A673 (cell line): ENCODE measurements at regions not wholly inside any gene's neighbourhood (a gene's known extent, or its start where the extent isn't known, plus 50 kb on each side); places are given as distances from the start of the nearest gene placed in this dataset.

ENCODE experiments used
- BruUV-seq: library from RNA; stranded (reverse); fragments of 400-500 nt; replicated peaks from 2 replicates; lab custom pipeline; 2021; lab: Mats Ljungman, UMichigan
- CTCF ChIA-PET: fragments of 300-600 bp; sonication (Branson Sonifier 250); formaldehyde crosslinking; loops from one replicate; lab custom pipeline; 2022; ENCODE audit warnings: antibody characterized with exemption; lab: Charles Lee
- POLR2A ChIA-PET: fragments of 300-600 bp; sonication (Branson Sonifier 250); formaldehyde crosslinking; loops from one replicate; lab custom pipeline; 2022; ENCODE audit warnings: antibody characterized with exemption; ENCODE audit not compliant: low non-redundant PET; lab: Charles Lee
- DNase-seq: peaks from one replicate; pipeline ENCODE4 v3.0.0-alpha.2; 2015; ENCODE audit warnings: low spot score
- H3K27ac ChIP-seq: fragments of 200-600 bp; sonication (generic); 2 replicates; pipeline ENCODE4 v1.5.1; 2016; ENCODE audit warnings: mixed run types, low read depth, mild to moderate bottlenecking, mixed read lengths, antibody characterized with exemption, low read length; ENCODE audit not compliant: poor library complexity, severe bottlenecking
- H3K27me3 ChIP-seq: fragments of 200-600 bp; sonication (generic); replicated peaks from 2 replicates; pipeline ENCODE4 v1.6.1; 2017; ENCODE audit warnings: mixed run types, low read depth, mild to moderate bottlenecking, mixed read lengths, antibody characterized with exemption, low read length; ENCODE audit not compliant: insufficient read depth, poor library complexity
- H3K36me3 ChIP-seq: fragments of 200-600 bp; sonication (generic); 2 replicates; pipeline ENCODE4 v1.6.1; 2016; ENCODE audit warnings: mixed run types, mild to moderate bottlenecking, mixed read lengths, antibody characterized with exemption, low read length; ENCODE audit not compliant: insufficient read depth, poor library complexity, severe bottlenecking
- H3K4me1 ChIP-seq: fragments of 200-600 bp; sonication (generic); 2 replicates; pipeline ENCODE4 v1.6.1; 2017; ENCODE audit warnings: mixed run types, mild to moderate bottlenecking, mixed read lengths, antibody characterized with exemption, low read length; ENCODE audit not compliant: insufficient read depth, poor library complexity, severe bottlenecking
- H3K4me3 ChIP-seq: fragments of 200-600 bp; sonication (generic); 2 replicates; pipeline ENCODE4 v1.5.1; 2016; ENCODE audit warnings: low read depth, mixed run types, mild to moderate bottlenecking, mixed read lengths, low read length; ENCODE audit not compliant: poor library complexity, severe bottlenecking
- H3K9me3 ChIP-seq: fragments of 200-600 bp; sonication (generic); 2 replicates; pipeline ENCODE4 v1.6.1; 2016; ENCODE audit warnings: mixed run types, low read depth, mild to moderate bottlenecking, mixed read lengths, antibody characterized with exemption, low read length; ENCODE audit not compliant: poor library complexity, severe bottlenecking
- EZH2 ChIP-seq: fragments of 200-600 bp; sonication (generic); IDR thresholded peaks from 2 replicates; pipeline ENCODE4 v1.6.1; 2017; ENCODE audit warnings: borderline replicate concordance, low read depth, mild to moderate bottlenecking, mixed read lengths, antibody characterized with exemption, low read length; ENCODE audit not compliant: poor library complexity, severe bottlenecking
- intact Hi-C: fragments of 100-400 bp; cut with micrococcal nuclease; formaldehyde crosslinking; loops from one replicate; pipeline ENCODE4 v1.10.0; 2022; ENCODE audit not compliant: unreplicated experiment
- TF ChIP-seq, protein P1 (sequence below): fragments of 300-800, 200-600 bp; sonication (generic); conservative IDR thresholded peaks from 2 replicates; pipeline ENCODE4 v1.5.1; 2017; ENCODE audit warnings: low read depth, mild to moderate bottlenecking, antibody characterized with exemption, low read length, moderate library complexity, mixed read lengths

DNA sequence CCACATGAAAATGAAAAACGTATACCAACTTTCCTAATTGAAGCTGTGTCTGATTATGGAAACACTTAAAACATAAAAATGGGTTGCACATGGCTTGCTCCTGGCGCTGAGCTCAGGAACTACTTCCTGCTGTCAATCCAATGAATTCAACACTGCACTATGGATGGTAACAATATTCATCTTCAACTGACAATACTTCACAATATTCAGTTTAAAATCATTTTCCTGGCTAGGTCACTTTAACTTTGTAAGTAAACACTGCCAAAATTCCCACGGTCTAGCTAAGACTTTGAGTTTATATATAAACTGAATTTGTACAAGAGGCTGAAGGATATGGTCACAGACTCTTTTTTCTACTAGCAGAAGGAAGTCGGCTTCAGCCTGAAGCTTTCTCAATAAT, 556.9 kb downstream of the TNS3 start:
- H3K27ac ChIP-seq: no peak overlapping the region
- POLR2A ChIA-PET: no interaction called here
- CTCF ChIA-PET: no interaction called here
- no peaks in the 10 kb centered on the region for H3K9me3 ChIP-seq
- no peak for DNase-seq
- no peaks in the 10 kb centered on the region for H3K36me3 ChIP-seq
- no peaks in the 10 kb centered on the region for H3K4me1 ChIP-seq
- BruUV-seq: no TSS peak
- H3K27me3 ChIP-seq: no peaks in the 10 kb centered on the region
- TF ChIP-seq, protein P1, sequence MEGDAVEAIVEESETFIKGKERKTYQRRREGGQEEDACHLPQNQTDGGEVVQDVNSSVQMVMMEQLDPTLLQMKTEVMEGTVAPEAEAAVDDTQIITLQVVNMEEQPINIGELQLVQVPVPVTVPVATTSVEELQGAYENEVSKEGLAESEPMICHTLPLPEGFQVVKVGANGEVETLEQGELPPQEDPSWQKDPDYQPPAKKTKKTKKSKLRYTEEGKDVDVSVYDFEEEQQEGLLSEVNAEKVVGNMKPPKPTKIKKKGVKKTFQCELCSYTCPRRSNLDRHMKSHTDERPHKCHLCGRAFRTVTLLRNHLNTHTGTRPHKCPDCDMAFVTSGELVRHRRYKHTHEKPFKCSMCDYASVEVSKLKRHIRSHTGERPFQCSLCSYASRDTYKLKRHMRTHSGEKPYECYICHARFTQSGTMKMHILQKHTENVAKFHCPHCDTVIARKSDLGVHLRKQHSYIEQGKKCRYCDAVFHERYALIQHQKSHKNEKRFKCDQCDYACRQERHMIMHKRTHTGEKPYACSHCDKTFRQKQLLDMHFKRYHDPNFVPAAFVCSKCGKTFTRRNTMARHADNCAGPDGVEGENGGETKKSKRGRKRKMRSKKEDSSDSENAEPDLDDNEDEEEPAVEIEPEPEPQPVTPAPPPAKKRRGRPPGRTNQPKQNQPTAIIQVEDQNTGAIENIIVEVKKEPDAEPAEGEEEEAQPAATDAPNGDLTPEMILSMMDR: no peak
- no peak for TF ChIP-seq EZH2
- no peak overlapping the region for H3K4me3 ChIP-seq
- intact Hi-C loops: no loop called here

- Histone ChIP-seq H3K36me3 (no peaks in the 10 kb centered on the region), H3K9me3 (no peaks in the 10 kb centered on the region), H3K27me3 (no peaks in the 10 kb centered on the region), H3K4me3 (no peak overlapping the region), H3K27ac (no peak overlapping the region), H3K4me1 (no peaks in the 10 kb centered on the region)
- no peak for DNase-seq
- TF ChIP-seq, protein P1: no peak
- TF ChIP-seq EZH2: no peak
- no TSS peak for BruUV-seq
- ChIA-PET POLR2A (no interaction called here), CTCF (no interaction called here)
- intact Hi-C loops: no loop called here
These were observed 573.5 kb downstream of the TNS3 start for GRCh38 chr7:47008461-47008860.

DNA sequence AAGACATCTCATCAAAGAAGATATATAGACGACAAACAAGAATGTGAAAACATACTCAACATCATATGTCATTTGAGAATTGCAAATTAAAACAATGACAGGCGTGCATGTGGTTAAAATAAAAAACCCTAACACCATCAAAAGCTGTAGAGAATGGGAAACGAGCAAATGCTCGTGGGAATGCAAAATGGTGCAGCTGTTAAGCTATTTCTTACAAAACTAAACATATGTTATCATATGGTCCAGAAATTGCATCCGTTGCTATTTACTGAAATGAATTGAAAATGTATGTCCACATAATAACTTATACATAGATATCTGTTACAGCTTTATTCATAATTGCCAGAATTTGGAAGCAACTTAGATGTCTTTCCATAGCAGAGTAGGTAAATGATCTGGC, 574.4 kb downstream of the TNS3 start:
- CTCF ChIA-PET: no interaction called here

More for the DNA sequence above, 574.4 kb downstream of the TNS3 start:
- H3K27ac ChIP-seq: no peak overlapping the region
- no peak for TF ChIP-seq EZH2
- TF ChIP-seq, protein P1: no peak
- no peaks in the 10 kb centered on the region for H3K36me3 ChIP-seq
- DNase-seq: no peak
- BruUV-seq: no TSS peak
- no peak overlapping the region for H3K4me3 ChIP-seq
- H3K9me3 ChIP-seq: no peaks in the 10 kb centered on the region
- no peaks in the 10 kb centered on the region for H3K27me3 ChIP-seq
- H3K4me1 ChIP-seq: no peaks in the 10 kb centered on the region
- POLR2A ChIA-PET: no interaction called here
- intact Hi-C loops: no loop called here
